ACHN (cell line): ENCODE measurements at regions not wholly inside any gene's neighbourhood (a gene's known extent, or its start where the extent isn't known, plus 50 kb on each side); places are given as distances from the start of the nearest gene placed in this dataset.
"Not testable (repeated sequence)": the region's sequence is repeated elsewhere in the genome, so short reads cannot be mapped to it uniquely, and the experiment has no call there.

Experiments used
- DNase-seq: peaks from one replicate; pipeline ENCODE4 v3.0.0-alpha.2; 2015
- in situ Hi-C: cut with HindIII; loops from 2 replicates; pipeline ENCODE4 v1.10.0; 2017; ENCODE audit warnings: low sequenced_read_pairs, low pct_ligation_motif_present, low pct_unique_long_range_greater_than_20kb

DNA sequence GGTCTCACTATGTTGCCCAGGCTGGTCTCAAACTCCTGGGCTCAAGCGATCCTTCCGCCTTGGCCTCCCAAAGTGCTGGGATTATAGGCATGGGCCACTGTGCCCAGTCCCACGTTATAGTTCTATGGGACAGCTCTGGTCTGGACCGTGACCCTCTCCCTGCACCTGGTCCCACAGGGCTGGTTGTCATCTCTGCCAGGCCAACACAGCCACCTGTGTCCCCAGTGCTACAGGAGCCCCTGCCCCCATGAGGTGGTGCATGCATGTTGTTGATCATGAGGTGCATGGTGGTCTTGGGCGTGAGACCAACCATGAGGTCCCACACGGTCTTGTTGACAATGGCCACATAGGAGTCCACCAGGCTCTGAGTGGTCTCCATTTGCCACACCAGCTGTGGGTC lies 51.0 kb upstream of the UBE2Q2 start:
- in situ Hi-C loops, DNase-seq: not testable (repeated sequence)

DNA sequence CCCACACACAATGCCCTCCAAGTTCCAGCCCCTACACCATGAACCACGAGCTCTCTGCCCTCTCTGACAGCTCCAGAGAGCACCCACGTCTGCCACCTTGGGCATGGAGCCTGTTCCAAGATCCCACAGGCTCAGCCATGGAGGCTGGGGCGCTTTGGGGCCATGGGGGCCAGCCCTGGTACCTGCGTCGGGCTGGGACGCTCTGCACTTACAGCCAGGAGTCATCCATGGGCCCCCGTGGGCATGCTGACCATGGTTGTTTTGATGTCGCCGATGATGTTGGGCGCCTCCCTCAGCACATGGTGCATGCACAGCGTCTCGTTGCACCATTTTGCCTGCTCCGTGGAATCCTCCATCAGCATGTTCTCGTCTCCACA lies 51.9 kb upstream of the UBE2Q2 start:
- in situ Hi-C loops, result no loop called here
- DNase-seq, result no peak

DNA sequence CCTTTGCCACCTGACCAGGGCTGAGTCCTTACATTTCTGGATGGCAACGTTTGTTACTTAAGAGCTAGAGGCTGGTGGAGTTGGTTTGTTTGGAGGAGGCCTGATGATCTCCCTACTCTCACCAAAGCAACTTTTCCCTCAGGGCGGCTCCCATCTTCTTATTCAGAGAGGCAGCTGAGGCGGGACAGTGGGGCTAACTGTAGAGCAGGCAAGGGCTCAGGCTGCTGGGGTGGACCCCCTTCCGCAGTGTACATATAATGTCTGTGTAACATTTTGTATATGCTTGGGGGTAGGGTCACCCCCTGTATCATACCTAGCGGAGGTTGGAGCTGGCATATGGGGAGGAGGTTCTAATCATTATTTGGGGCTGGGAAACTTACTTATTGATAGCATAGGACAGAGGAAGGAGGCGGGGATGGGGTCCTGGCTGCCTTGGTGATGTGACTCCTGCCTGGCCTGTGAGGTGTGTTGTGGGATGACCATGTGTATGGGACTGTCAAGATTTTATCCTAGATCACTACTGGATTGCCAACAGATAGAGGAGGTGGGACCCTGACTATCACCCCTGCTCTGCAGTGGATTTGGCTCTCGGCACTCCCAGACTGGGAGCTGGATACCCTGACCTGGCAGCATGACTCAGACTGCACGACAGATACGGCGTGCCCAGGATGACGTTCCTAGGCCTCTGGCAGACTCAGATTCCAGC lies 52.5 kb upstream of the UBE2Q2 start:
- in situ Hi-C loops, result no loop called here

DNA sequence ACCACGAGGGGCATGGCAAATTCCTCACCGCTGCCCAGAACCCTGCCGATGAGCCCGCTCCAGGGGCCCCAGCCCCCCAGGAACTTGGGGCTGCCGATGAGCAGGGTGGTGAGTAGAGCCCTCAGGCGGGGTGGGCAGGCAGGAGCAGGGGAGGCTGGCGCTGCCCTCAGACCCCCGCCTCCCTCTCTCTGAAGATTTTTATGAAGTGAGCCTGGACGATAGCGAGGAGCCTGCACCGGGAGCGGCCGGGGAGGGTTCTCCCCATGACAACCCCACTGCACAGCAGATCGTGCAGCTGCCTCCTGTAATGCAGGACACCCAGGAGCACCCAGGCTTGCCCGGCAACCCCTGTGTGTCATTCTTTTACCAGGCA lies 56.7 kb upstream of the UBE2Q2 start:
- in situ Hi-C loops, result no loop called here
- no peak for DNase-seq

More for the DNA sequence above, 52.5 kb upstream of the UBE2Q2 start:
- DNase-seq, result no peak

DNA sequence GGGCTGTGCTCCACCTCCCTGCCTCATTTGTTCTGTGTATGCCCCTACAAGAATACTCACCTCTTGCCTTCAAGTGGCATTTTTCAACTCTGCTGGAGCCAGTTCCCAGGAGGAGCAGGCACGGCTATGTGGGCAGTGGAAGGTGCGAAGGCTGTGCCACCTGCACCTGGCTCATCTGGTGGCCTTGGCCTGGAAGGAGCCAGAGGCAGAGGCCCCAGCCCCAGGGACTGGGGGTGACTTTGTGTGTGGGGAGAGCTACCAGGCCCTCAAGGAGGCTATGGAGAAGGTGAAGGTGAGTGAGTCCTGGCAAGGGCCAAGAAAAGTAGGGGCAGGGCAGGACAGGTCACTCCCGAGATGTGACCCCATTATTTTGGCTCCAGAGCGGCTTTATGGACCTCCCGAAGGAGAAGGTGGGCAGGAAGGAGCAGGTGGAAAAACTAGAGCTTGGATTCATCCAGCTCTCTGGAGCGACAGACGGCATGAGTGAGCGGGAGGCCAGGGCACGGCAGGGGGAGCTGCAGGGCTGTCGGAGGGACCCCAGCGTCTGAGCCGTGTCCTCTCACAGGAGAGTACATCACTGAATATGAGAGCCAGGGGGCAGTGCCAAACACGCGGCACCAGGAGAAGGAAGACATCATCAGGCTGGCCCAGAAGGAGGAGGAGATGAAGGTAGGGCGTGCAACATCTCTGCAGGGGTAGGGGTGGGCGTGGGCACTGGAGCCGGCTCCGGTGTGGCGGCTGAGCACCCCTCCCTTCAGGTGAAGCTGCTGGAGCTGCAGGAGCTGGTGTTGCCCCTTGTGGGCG lies 57.3 kb upstream of the UBE2Q2 start:
- no peak for DNase-seq
- in situ Hi-C loops, result no loop called here

DNA sequence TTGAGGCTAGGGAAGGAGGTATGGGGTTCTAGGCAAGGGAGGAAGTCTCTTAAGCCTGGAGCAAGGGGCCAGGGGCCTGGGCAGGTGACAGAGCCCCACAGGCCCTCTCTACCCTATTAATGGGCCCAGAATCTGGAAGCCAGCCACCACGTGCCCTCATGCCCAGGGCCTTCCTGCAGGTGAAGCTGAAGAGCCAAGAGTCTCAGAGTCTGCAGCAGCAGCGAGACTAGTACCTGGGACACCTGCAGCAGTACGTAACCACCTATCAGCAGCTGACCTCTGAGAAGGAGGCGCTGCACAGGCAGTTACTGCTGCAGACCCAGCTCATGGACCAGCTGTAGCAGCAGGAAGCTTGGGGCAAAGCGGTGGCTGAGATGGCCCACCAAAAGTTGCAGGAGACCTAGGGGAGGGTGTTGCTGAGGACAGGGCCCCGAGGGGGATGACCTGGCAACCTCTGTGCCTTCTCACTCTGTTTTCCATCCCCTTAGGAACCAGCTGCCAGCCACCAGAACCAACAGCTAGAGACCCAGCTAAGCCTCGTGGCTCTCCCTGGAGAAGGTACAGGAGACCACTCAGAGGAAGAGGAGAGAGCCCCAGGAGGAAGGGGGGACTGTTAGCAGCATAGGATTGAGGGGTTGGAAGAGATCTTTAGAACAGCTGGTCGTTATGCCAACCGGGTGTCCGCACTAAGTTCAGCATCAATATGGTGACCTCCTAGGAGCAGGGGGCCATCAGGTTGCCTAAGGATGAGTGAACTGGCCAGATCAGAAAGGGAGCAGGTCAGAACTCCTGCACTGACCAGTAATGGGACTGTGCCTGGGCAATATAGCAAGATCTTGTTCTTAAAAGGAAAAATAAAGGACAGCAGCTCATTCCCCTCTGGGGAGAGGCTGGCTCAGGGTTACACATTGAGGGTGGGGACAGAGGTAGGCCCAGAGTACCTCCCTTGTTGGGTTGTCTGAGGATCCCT lies 58.5 kb upstream of the UBE2Q2 start:
- in situ Hi-C loops, result not testable (repeated sequence)

DNA sequence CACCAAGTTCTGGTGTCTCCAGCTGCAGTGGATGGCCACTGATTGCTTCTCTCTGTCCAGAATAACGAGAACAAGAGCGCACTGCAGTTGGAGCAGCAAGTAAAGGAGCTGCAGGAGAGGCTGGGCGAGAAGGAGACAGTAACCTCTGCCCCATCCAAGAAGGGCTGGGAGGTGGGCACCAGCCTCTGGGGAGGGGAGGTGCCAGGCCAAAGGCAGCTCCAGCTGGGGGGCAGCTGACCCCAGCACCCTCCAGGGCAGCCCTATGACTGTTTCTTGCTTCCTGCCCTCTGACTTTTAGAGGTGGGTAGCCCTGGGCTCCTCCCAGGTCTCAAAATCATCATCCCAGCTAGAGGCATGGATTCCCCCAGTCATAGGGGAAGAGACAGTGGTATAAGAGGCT lies 59.7 kb upstream of the UBE2Q2 start:
- in situ Hi-C loops, DNase-seq: not testable (repeated sequence)

More for the DNA sequence above, 58.5 kb upstream of the UBE2Q2 start:
- DNase-seq, result not testable (repeated sequence)

DNA sequence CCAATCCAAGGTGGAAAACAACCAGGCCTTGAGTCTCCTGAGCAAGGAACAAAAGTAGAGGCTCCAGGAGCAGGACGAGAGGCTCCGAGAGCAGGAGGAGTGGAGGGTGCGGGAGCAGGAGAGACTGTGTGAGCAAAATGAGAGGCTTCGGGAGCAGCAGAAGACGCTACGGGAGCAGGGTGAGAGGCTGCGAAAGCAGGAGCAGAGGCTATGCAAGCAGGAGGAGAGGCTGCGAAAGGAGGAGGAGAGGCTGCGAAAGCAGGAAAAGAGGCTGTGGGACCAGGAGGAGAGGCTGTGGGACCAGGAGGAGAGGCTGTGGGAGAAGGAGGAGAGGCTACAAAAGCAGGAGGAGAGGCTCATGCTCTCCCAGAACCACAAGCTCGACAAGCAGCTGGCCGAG lies 60.3 kb upstream of the UBE2Q2 start:
- in situ Hi-C loops, result no loop called here
- no peak for DNase-seq

DNA sequence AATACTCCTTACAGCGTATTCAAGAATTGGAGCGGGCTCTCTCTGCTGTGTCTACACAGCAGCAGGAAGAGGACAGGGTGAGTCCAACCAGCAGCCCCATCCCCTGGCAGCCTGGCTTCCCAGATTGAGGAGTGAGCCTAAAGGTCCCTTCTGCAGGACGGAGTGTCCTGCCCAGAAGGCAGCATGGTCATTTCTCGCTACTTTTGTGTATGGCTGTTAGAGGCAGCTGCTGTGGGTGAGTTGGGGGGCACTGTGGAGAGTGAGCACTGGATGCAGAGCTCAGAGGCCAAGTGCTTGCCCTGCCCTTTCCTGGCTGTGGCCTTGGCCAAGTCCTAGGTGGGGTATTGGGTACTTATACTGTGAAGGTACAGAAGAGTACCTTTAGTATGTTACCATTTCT lies 62.3 kb upstream of the UBE2Q2 start:
- DNase-seq, in situ Hi-C loops: not testable (repeated sequence)

DNA sequence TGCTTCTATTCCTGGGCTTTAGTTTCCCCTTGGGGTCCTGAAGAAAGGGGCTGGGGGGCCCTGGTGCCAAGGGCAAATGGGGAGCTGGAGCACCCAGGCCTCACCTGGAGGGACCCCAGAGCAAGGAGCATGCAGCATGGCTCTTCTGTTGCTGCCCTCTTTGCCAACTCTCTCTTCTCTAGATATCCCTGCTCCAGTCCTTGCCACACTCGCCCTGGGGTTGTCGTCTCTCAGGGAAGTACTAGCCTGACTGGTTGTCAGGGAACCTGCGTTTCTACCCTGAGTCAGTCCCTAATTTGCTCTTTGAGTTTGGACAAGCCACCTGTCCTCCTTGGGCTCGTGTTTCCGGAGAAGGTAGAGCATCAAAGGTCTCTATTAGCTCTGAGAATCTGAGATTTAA lies 63.7 kb upstream of the UBE2Q2 start:
- in situ Hi-C loops, result no loop called here
- no peak for DNase-seq

DNA sequence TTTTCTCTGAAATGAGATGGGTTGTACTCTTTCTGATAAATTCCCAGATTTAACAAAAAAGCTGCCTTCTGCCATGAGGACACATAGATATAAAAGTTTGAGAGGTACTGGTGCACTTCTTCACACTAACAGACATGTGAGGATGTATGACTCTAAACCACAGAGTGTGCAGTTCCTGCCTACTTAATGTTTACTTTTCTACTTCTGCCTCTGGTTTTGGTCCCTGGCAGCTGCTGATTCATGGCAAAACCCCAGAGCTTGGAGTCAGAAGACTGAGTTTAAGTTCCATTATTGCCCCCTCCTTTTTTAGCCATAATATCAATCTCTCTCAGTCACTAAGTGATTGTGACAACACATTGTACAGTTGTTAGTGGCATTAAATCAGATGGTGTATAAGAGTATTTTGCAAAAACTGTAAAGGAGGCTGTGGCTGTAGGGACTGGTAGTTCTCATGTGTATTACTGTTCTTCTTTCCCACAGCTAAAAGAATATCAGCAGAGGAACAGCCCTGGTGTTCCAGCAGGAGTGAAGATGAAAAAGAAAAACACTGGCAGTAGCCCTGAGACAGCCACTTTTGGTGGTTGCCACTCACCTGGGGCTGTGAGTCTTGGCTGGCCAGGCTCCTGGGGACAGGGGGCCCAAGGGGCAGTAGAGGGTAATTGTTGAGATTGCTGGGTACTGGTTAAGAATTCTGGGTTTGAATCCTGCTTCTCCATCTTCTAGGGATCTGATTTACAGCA lies 64.4 kb upstream of the CSPG4 start:
- DNase-seq, result not testable (repeated sequence)

DNA sequence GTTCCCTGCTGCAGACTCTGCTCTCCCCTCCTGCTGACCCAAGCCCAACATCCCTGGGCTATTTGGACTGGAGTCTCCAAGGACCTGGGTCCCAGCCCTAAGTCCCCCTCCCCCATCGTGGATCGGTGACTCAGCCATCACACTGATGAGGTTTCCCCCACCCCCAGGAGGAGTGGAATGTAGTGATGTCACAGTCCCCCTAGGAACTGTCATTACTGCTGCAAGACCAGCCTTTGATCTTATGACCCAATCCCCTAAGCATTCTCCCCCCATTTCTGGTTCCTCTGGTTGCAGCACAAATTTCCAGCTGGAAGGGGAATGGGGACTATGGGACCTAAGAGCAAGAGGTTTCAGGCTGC lies 63.4 kb upstream of the CSPG4 start:
- peak; percentile 5 for DNase-seq
- in situ Hi-C loops, result no loop called here

More for the DNA sequence above, 64.4 kb upstream of the CSPG4 start:
- in situ Hi-C loops, result not testable (repeated sequence)

DNA sequence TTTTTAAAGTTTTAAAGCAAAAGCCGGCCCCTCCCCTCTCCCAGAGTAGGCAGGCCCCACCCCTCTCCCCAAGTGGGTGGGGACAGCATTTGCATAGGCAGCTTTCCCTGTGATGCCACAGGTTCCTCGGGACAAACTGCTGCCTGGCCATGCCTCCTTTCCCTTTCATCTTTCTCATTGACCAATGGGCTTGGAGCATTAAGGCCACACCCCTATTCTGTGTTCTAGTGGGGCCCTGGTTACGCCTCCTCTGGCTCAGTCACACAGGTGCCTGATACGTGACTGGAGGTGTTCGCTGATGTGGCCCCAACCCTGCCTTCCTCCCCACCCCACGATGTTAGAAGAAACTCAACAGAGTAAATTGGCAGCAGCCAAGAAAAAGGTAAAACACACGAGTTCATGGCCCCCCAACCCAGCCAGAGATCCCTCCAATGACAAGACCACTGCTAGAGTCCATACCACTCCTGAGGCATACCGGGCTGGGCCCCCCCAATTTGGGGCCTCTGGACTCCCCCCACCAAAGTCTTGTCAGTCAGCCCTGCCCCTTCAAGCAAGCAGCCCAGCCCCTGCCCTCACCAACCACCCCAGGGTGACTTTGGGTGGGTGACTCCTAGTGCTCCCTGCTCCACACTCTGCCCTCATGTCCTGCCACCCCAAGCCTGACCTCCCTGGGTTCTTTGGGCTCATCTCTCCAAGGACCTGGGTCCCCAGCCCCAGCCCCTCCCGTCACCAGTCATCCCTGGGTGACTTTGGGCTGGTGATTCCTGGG lies 62.8 kb upstream of the CSPG4 start:
- in situ Hi-C loops, result no loop called here
- peak; percentile 13 for DNase-seq

DNA sequence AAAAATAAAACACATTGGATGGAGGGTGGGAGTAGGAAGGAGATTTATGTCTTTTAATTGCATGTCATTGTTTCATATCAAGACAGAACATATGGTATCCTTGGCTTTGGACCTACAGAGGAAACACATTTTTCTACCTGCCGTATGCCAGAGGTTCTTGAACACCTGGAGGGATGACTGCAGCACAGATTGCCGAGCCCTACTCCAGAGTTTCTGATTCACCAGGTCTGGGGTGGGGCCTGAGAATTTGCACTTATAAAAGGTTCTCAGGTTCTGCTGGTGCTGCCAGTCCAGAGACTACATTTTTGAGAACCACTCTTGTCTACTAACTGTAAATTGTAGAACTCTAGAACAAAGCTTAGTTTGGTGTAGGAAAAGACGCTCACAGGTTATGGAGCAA lies 61.3 kb upstream of the CSPG4 start:
- in situ Hi-C loops, DNase-seq: not testable (repeated sequence)

DNA sequence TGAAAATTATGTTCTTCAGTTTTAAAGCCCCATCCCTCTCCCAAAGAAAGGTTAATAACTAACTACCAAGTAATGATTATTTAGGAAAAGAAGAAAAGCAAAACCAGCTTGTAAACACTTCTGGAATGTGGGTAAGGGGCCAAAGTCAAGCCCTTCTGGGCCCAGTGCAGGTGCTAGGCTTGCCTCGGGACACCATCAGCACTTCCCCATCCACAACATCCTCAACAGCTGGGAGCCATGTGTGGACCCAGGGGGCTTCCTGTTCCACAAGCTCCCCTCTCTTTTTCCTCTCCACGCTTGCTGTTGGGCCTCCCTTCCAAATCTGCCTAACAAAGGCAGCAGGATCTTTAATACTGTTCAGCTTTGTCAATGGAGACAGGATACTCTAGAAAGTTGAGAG lies 58.4 kb upstream of the CSPG4 start:
- in situ Hi-C loops, DNase-seq: not testable (repeated sequence)

DNA sequence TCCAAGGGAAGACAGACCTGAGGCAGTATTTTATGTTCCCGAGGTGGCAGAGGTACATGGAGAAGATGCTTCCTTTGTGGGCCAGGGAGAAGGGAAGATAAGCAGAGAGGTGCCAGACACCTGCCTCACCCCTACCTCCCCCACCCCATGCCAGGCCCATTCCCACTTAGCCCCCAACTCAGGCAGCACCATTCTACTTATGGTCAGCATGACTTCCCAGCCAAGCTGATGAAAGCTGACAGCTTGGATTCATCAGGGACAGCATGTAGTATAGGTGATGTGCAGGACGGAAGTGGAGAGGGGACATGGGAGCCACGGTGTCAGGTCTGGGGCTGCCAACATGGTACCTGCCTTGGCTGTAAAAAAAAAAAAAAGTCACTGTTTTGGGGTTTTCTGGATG lies 57.5 kb upstream of the CSPG4 start:
- in situ Hi-C loops, result no loop called here
- no peak for DNase-seq

DNA sequence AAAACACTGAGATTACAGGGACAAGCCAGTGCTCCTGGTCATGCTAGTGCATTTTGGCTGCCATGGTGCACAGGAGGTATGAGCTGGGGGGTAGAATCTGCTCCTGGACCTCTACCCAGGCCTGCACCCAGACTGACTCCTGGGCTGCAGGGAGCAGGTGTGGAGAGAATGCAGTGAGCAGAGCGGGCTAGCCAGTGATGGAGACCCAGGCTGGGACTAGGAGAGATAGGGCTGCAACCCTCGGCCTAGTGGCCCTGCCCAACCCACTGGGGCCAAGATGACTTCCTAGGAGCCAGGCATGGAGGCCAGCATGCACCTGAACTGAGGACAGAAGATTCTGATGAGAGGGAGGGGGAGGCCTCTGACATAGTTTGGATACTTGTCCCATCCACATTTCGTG lies 55.9 kb upstream of the CSPG4 start:
- DNase-seq, in situ Hi-C loops: not testable (repeated sequence)
